NT2/D1 (cell line): ENCODE measurements at regions not wholly inside any gene's neighbourhood (a gene's known extent, or its start where the extent isn't known, plus 50 kb on each side); places are given as distances from the start of the nearest gene placed in this dataset.

Experiments
- SUZ12 ChIP-seq: IDR thresholded peaks from 2 replicates; pipeline ENCODE4 v1.6.1; 2011; ENCODE audit not compliant: insufficient read length, insufficient read depth; ENCODE audit errors: extremely low read depth
- YY1 ChIP-seq: IDR thresholded peaks from 2 replicates; pipeline ENCODE4 v1.6.1; 2011; ENCODE audit not compliant: insufficient read length, insufficient read depth
- ZNF274 ChIP-seq: IDR thresholded peaks from 2 replicates; pipeline ENCODE4 v1.6.1; 2011; ENCODE audit warnings: mild to moderate bottlenecking, low read depth, low read length

DNA sequence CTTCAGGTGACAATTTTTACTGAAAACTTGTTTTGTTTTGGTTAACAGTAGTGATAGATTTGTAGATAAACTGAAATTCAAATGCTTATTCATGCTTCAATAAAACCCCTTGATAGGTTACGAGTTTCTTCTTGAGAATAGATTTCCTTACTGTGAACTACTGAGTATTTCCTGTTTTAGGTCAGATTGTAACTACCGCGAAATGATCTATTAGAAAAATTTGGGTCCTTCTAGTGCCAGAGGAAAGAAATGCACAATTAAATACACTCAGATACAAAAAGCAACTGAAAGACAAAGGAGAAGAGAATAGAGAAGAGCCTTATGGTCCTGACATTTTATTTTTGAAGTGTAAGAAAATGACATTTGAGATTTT is 251.7 kb upstream of the TBL1XR1 start:
- TF ChIP-seq YY1 (no peak), SUZ12 (no peak), ZNF274 (no peak)
